Endothelial cell of umbilical vein (primary cell): ENCODE measurements at regions not wholly inside any gene's neighbourhood (a gene's known extent, or its start where the extent isn't known, plus 50 kb on each side); places are given as distances from the start of the nearest gene placed in this dataset.

Experiments used
- BruUV-seq: library from RNA; stranded (reverse); fragments of 400-500 nt; replicated peaks from 2 replicates; lab custom pipeline; 2021; lab: Mats Ljungman, UMichigan
- CTCF ChIA-PET: fragments of 300-600, 350-600 bp; sonication (Branson Sonifier 250); formaldehyde crosslinking; loops from one replicate; lab custom pipeline; 2021; ENCODE audit warnings: antibody characterized with exemption, inconsistent platforms; lab: Charles Lee
- POLR2A ChIA-PET: fragments of 300-600, 350-600 bp; sonication (Branson Sonifier 250); formaldehyde crosslinking; loops from one replicate; lab custom pipeline; 2021; ENCODE audit warnings: antibody characterized with exemption, inconsistent platforms; lab: Charles Lee
- DNase-seq: peaks from one replicate; pipeline ENCODE4 v3.0.0-alpha.2; 2011; ENCODE audit warnings: low read depth, low spot score
- FAIRE-seq: peaks from 2 replicates; lab custom pipeline; 2011; peaks lifted over from hg19 to GRCh38; lab: Jason Lieb, UNC
- H2AFZ ChIP-seq: 2 replicates; pipeline ENCODE4 v1.6.0; 2012; ENCODE audit warnings: low read depth, low read length, control low read depth, inconsistent platforms
- H3K27ac ChIP-seq: 2 replicates; pipeline ENCODE4 v1.5.1; 2011; ENCODE audit warnings: low read depth, mild to moderate bottlenecking, control low read depth, low read length, moderate library complexity; ENCODE audit not compliant: insufficient read depth
- H3K27me3 ChIP-seq, 2 experiments: 2 replicates each; pipeline versions ENCODE4 v1.6.0 to v1.6.1; 2011; ENCODE audit warnings: low read length in 2 of 2, mixed read lengths in 1 of 2; ENCODE audit not compliant: control insufficient read depth in 2 of 2, insufficient read depth in 2 of 2
- H3K36me3 ChIP-seq, 2 experiments: 2 replicates in 1 of 2; 3 replicates in 1 of 2; pipeline ENCODE4 v1.5.1; 2011; ENCODE audit warnings: low read length in 2 of 2, mild to moderate bottlenecking in 1 of 2, moderate library complexity in 1 of 2; ENCODE audit not compliant: control insufficient read depth in 2 of 2, insufficient read depth in 2 of 2; ENCODE audit errors: extremely low read depth in 1 of 2
- H3K4me1 ChIP-seq: 3 replicates; pipeline ENCODE4 v1.5.1; 2011; ENCODE audit warnings: mild to moderate bottlenecking, low read length; ENCODE audit not compliant: control insufficient read depth, insufficient read depth; ENCODE audit errors: extremely low read depth
- H3K4me2 ChIP-seq: 2 replicates; pipeline ENCODE4 v1.6.1; 2011; ENCODE audit warnings: low read length, control low read depth, mixed read lengths; ENCODE audit not compliant: insufficient read depth
- H3K4me3 ChIP-seq, 3 experiments: fragments of 200-600 bp in 1 of 3; sonication (generic), shearing (Covaris generic) in 1 of 3; replicated peaks in 1 of 3; 2 replicates each; pipeline ENCODE4 v1.5.1; 2011 to 2016; ENCODE audit warnings: control low read depth in 3 of 3, low read length in 3 of 3, mild to moderate bottlenecking in 2 of 3, inconsistent platforms in 1 of 3, low read depth in 1 of 3, moderate library complexity in 1 of 3; ENCODE audit not compliant: insufficient read depth in 1 of 3
- H3K79me2 ChIP-seq: 2 replicates; pipeline ENCODE4 v1.6.0; 2012; ENCODE audit warnings: low read length, inconsistent platforms; ENCODE audit not compliant: control insufficient read depth, insufficient read depth
- H3K9ac ChIP-seq: replicated peaks from 2 replicates; pipeline ENCODE3; 2011; ENCODE audit warnings: low read length, control low read depth; ENCODE audit not compliant: insufficient read depth; ENCODE audit errors: extremely low read depth
- H3K9me1 ChIP-seq: replicated peaks from 3 replicates; pipeline ENCODE4 v1.6.0; 2011; ENCODE audit warnings: mild to moderate bottlenecking, low read length; ENCODE audit not compliant: control insufficient read depth, insufficient read depth; ENCODE audit errors: extremely low read depth
- H3K9me3 ChIP-seq: replicated peaks from 2 replicates; pipeline ENCODE4 v1.5.1; 2012; ENCODE audit warnings: low read length, inconsistent platforms; ENCODE audit not compliant: control insufficient read depth, insufficient read depth
- H4K20me1 ChIP-seq: replicated peaks from 2 replicates; pipeline ENCODE3; 2011; ENCODE audit warnings: mild to moderate bottlenecking, low read length; ENCODE audit not compliant: control insufficient read depth, insufficient read depth; ENCODE audit errors: extremely low read depth
- EZH2 ChIP-seq: IDR thresholded peaks from 2 replicates; pipeline ENCODE4 v1.6.1; 2012; ENCODE audit warnings: borderline replicate concordance, low read depth, mild to moderate bottlenecking, moderate library complexity, low read length, inconsistent platforms; ENCODE audit not compliant: severe bottlenecking
- FOS ChIP-seq: IDR thresholded peaks from 2 replicates; pipeline ENCODE4 v1.6.1; 2011; ENCODE audit warnings: mild to moderate bottlenecking, low read length, moderate library complexity, borderline replicate concordance; ENCODE audit not compliant: insufficient read depth
- GATA2 ChIP-seq: IDR thresholded peaks from 2 replicates; pipeline ENCODE4 v1.7.0; 2011; ENCODE audit warnings: low read depth, mild to moderate bottlenecking, moderate library complexity, mixed read lengths, low read length; ENCODE audit not compliant: insufficient read length, insufficient read depth
- JUN ChIP-seq: IDR thresholded peaks from 2 replicates; pipeline ENCODE4 v1.6.1; 2011; ENCODE audit warnings: borderline replicate concordance, low read depth; ENCODE audit not compliant: insufficient read length, insufficient read depth
- MYC ChIP-seq: IDR thresholded peaks from one replicate; pipeline ENCODE4 v1.6.1; 2011; ENCODE audit warnings: mild to moderate bottlenecking, low read depth, low read length
- POLR2A ChIP-seq: IDR thresholded peaks from 2 replicates; pipeline ENCODE4 v1.6.1; 2012; ENCODE audit warnings: low read depth, mild to moderate bottlenecking, control low read depth, low read length
- POLR2AphosphoS5 ChIP-seq: IDR thresholded peaks from 2 replicates; pipeline ENCODE4 v1.6.1; 2012; ENCODE audit warnings: low read depth, mild to moderate bottlenecking, control low read depth, low read length, moderate library complexity; ENCODE audit not compliant: insufficient read depth
- dilution Hi-C: fragments of 300-500 bp; cut with MboI; formaldehyde crosslinking; loops from one replicate; pipeline ENCODE4 v1.15.0; 2019; ENCODE audit warnings: low sequenced_read_pairs; ENCODE audit not compliant: extremely low pct_ligation_motif_present
- intact Hi-C: fragments of 100-400 bp; cut with micrococcal nuclease; formaldehyde crosslinking; loops from one replicate; pipeline ENCODE4 v1.10.0; 2022
- TF ChIP-seq, protein P1 (sequence below), 2 donors: IDR thresholded peaks; 1 replicate in 1 of 2; 2 replicates in 1 of 2; pipeline ENCODE4 v1.5.1; 2011; ENCODE audit warnings: low read length in 2 of 2, mild to moderate bottlenecking in 2 of 2, moderate library complexity in 2 of 2, control low read depth in 1 of 2, inconsistent platforms in 1 of 2, low read depth in 1 of 2; ENCODE audit not compliant: insufficient read depth in 1 of 2; ENCODE audit errors: extremely low read depth in 1 of 2
- TF ChIP-seq, protein P2 (sequence below): IDR thresholded peaks from 2 replicates; pipeline ENCODE4 v1.6.1; 2011; ENCODE audit not compliant: insufficient read depth, insufficient read length

DNA sequence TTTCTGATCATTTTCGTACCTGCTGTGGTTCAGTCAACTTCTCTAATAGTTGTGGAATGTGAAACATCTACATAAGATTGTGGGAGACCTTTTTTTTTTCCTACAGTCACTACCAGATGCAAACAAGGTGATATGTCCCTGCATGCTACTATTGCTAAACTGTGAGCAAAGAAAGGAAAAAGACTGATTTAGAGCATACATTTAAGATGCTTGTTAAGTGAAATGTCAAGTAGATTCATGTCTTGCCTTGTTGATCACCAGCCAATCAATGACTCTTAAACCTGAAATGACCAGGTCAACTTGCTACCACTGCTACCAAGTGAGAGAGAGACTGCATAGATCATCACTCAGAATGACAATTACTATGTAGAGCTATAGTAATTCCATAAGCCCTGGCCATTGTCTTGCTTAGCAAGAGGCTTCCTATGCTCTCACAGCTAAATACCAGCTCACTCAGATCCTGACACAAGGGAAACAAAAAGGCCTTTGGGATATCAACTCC lies 84.3 kb upstream of the SKAP2 start:
- H3K27me3 ChIP-seq, result no peaks in the 10 kb centered on the region
- H3K9ac ChIP-seq, result no peak overlapping the region
- no peak overlapping the region for H3K4me3 ChIP-seq
- CTCF ChIA-PET, result interaction anchor here (1.2 kb wide), 1 partner anchor 32 kb away, joined by 3 read pairs; no protein-coding TSS in a partner anchor
- H3K9me3 ChIP-seq, result no peaks in the 10 kb centered on the region
- intact Hi-C loops (loop anchor here (5.0 kb wide), 1 partner anchor 56 kb away; no protein-coding TSS in a partner anchor), dilution Hi-C loops (no loop called here)
- DNase-seq (no peak), FAIRE-seq (no peak)
- H4K20me1 ChIP-seq, result no peaks in the 10 kb centered on the region
- POLR2A ChIA-PET, result no interaction called here
- no peaks in the 10 kb centered on the region for H3K36me3 ChIP-seq
- peaks cover 2% of the 10 kb centered on the region for H3K4me1 ChIP-seq
- H3K79me2 ChIP-seq, result no peaks in the 10 kb centered on the region
- no TSS peak for BruUV-seq
- TF ChIP-seq EZH2, result no peak
- no peak for TF ChIP-seq POLR2A
- TF ChIP-seq, protein P1, sequence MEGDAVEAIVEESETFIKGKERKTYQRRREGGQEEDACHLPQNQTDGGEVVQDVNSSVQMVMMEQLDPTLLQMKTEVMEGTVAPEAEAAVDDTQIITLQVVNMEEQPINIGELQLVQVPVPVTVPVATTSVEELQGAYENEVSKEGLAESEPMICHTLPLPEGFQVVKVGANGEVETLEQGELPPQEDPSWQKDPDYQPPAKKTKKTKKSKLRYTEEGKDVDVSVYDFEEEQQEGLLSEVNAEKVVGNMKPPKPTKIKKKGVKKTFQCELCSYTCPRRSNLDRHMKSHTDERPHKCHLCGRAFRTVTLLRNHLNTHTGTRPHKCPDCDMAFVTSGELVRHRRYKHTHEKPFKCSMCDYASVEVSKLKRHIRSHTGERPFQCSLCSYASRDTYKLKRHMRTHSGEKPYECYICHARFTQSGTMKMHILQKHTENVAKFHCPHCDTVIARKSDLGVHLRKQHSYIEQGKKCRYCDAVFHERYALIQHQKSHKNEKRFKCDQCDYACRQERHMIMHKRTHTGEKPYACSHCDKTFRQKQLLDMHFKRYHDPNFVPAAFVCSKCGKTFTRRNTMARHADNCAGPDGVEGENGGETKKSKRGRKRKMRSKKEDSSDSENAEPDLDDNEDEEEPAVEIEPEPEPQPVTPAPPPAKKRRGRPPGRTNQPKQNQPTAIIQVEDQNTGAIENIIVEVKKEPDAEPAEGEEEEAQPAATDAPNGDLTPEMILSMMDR (IDR thresholded peaks at IDR 0.05; ENCODE audit: extremely low read depth in 1 of 2, insufficient read depth in 1 of 2, low read depth in 1 of 2, low read length in 2 of 2), result no peak
- TF ChIP-seq, protein P2, sequence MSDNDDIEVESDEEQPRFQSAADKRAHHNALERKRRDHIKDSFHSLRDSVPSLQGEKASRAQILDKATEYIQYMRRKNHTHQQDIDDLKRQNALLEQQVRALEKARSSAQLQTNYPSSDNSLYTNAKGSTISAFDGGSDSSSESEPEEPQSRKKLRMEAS, result no peak
- no peak for TF ChIP-seq GATA2
- no peak for TF ChIP-seq JUN
- TF ChIP-seq FOS, result no peak
- TF ChIP-seq POLR2AphosphoS5, result no peak
- TF ChIP-seq MYC, result no peak
- no peak overlapping the region for H3K4me2 ChIP-seq
- H2AFZ ChIP-seq, result no peak overlapping the region
- no peak overlapping the region for H3K27ac ChIP-seq
- no peaks in the 10 kb centered on the region for H3K9me1 ChIP-seq
